ENCODE measurements at regions not wholly inside any gene's neighbourhood (a gene's known extent, or its start where the extent isn't known, plus 50 kb on each side); places are given as distances from the start of the nearest gene placed in this dataset.

GRCh38 chr12:124426594-124427555, 132.0 kb downstream of the RFLNA start:
- no peak for DNase-seq

- no peak for DNase-seq
Observed at GRCh38 chr12:124425667-124426066, 130.8 kb downstream of the RFLNA start.

- no peak for DNase-seq
Observed at GRCh38 chr12:124424516-124424905, 129.6 kb downstream of the RFLNA start.

- no peak for DNase-seq
Observed at GRCh38 chr12:124423761-124424515, 129.0 kb downstream of the RFLNA start.

GRCh38 chr12:124422570-124423523, 128.0 kb downstream of the RFLNA start:
- no peak for DNase-seq

GRCh38 chr12:124422142-124422569, 127.3 kb downstream of the RFLNA start:
- DNase-seq, result no peak

- DNase-seq, result no peak
Observed at GRCh38 chr12:124420996-124421674, 126.2 kb downstream of the RFLNA start.

- no peak for DNase-seq
Observed at GRCh38 chr12:124420041-124420995, 125.4 kb downstream of the RFLNA start.

GRCh38 chr12:124419292-124420040, 124.6 kb downstream of the RFLNA start:
- no peak for DNase-seq

GRCh38 chr12:124418791-124419190, 123.9 kb downstream of the RFLNA start:
- DNase-seq, result no peak

GRCh38 chr12:124418156-124418555, 123.3 kb downstream of the RFLNA start:
- no peak for DNase-seq

- no peak for DNase-seq
Observed at GRCh38 chr12:124416516-124417395, 121.9 kb downstream of the RFLNA start.

GRCh38 chr12:124415064-124415463, 120.2 kb downstream of the RFLNA start:
- DNase-seq, result no peak

GRCh38 chr12:124413915-124414314, 119.0 kb downstream of the RFLNA start:
- no peak for DNase-seq

- DNase-seq, result no peak
Observed at GRCh38 chr12:124413401-124413800, 118.5 kb downstream of the RFLNA start.

GRCh38 chr12:124412646-124413015, 117.7 kb downstream of the RFLNA start:
- DNase-seq, result no peak

- no peak for DNase-seq
Observed at GRCh38 chr12:124411953-124412645, 117.2 kb downstream of the RFLNA start.

- no peak for DNase-seq
Observed at GRCh38 chr12:124411281-124411878, 116.5 kb downstream of the RFLNA start.
